ENCODE measurements at regions not wholly inside any gene's neighbourhood (a gene's known extent, or its start where the extent isn't known, plus 50 kb on each side); places are given as distances from the start of the nearest gene placed in this dataset.

DNA sequence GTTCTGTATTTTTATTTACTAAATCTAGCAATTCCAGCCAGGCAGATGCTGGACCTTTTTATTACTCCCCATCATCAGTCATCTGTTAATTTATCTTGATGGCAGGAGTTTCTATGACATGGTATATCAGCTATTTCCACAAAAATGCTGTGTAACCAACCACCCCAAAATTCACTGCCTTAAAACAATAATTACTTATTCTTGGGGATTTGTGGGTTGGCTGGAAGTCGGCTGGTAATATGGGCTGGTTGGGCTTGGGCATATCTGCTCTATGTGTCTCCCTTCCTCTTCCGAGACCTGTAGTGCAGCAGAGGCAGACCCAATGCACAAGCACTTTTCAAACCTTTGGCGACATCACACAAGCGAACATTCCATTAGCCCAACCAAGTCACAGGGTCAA is 92.1 kb upstream of the UBE2E1 start:
- no peaks in the 10 kb centered on the region for H3K36me3 Mint-ChIP-seq (ENCODE audit: low read depth)
- Histone ChIP-seq H3K4me3 (ENCODE audit: low read length) (no peak overlapping the region), H3K27me3 (ENCODE audit: control insufficient read depth in 1 of 2, insufficient read depth in 2 of 2, low read length in 2 of 2) (peaks cover 0 to 6% of the 10 kb centered on the region in 2 experiments), H3K36me3 (ENCODE audit: insufficient read depth, low read length) (no peaks in the 10 kb centered on the region), H3K27ac (ENCODE audit: low read depth in 1 of 2, low read length in 2 of 2) (no peak overlapping the region), H3K9me3 (ENCODE audit: control insufficient read depth in 1 of 2, insufficient read depth in 1 of 2, low read length in 2 of 2) (no peaks in the 10 kb centered on the region), H3K4me1 (ENCODE audit: insufficient read depth, low read length) (no peaks in the 10 kb centered on the region)
- no peak for ATAC-seq (ENCODE audit: poor library complexity)
- intact Hi-C loops (cut with DNase I, micrococcal nuclease): no loop called here
- ChIA-PET CTCF (no interaction called here), POLR2A (no interaction called here)
- H3K4me1 Mint-ChIP-seq (ENCODE audit: low read depth): no peaks in the 10 kb centered on the region
- H3K4me3 Mint-ChIP-seq: no peak overlapping the region
- no peak for TF ChIP-seq CTCF (IDR thresholded peaks at IDR 0.05)
- H3K27ac Mint-ChIP-seq: no peak overlapping the region
- no peaks in the 10 kb centered on the region for H3K27me3 Mint-ChIP-seq
- no peak for DNase-seq
- peaks cover 3% of the 10 kb centered on the region for H3K9me3 Mint-ChIP-seq

DNA sequence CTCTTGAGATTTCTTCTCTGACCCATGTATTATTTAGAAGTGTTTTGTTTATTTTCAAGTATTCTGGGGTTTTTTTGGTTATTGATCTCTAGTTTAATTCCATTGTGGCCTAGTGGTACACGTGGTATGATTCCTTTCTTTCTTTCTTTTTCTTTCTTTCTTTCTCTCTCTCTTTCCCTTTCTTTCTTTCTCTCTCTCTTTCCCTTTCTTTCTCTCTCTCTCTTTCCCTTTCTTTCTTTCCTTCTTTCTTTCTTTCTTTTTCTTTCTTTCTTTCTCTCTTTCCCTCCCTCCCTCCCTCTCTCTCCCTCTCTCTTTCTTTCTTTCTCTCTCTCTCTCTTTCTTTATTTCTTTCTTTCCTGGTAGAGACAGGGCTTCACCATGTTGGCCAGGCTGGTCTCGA is 85.7 kb upstream of the UBE2E1 start:
- no peak overlapping the region for H3K4me3 ChIP-seq (ENCODE audit: low read length)
- no peaks in the 10 kb centered on the region for H3K9me3 ChIP-seq (ENCODE audit: control insufficient read depth in 1 of 2, insufficient read depth in 1 of 2, low read length in 2 of 2)
- Mint-ChIP-seq H3K27me3 (no peaks in the 10 kb centered on the region), H3K4me3 (no peak overlapping the region), H3K9me3 (peaks cover 3% of the 10 kb centered on the region), H3K4me1 (ENCODE audit: low read depth) (no peaks in the 10 kb centered on the region), H3K36me3 (ENCODE audit: low read depth) (no peaks in the 10 kb centered on the region), H3K27ac (no peak overlapping the region)
- no peak overlapping the region for H3K27ac ChIP-seq (ENCODE audit: low read depth in 1 of 2, low read length in 2 of 2)
- no peaks in the 10 kb centered on the region for H3K27me3 ChIP-seq (ENCODE audit: control insufficient read depth in 1 of 2, insufficient read depth in 2 of 2, low read length in 2 of 2)
- no peak for TF ChIP-seq CTCF (IDR thresholded peaks at IDR 0.05)
- intact Hi-C loops (cut with DNase I, micrococcal nuclease): no loop called here
- H3K4me1 ChIP-seq (ENCODE audit: insufficient read depth, low read length): no peaks in the 10 kb centered on the region
- POLR2A ChIA-PET: no interaction called here
- no peaks in the 10 kb centered on the region for H3K36me3 ChIP-seq (ENCODE audit: insufficient read depth, low read length)
- DNase-seq (no peak), ATAC-seq (ENCODE audit: poor library complexity) (no peak)
- CTCF ChIA-PET: no interaction called here

DNA sequence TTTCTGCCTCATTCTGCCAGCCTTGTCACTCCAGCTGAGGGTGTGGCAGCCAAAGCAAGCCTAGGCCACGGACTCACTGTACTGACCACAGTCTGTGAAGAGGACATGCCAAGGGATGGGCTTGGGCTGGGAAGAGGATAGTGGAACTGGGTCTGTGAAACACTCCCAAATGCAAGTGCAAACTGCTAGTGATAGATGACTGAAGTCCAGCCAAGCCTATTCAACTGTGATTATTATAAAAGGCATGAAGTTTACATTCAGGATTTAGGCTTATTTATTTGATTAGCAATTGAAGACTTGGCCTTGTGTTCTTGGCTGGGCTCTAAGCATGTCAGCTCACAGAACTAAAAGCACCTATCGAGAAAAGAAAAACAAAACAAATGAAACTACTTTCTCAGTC is 84.9 kb upstream of the UBE2E1 start:
- H3K9me3 ChIP-seq (ENCODE audit: control insufficient read depth in 1 of 2, insufficient read depth in 1 of 2, low read length in 2 of 2): no peaks in the 10 kb centered on the region
- H3K4me3 Mint-ChIP-seq: no peak overlapping the region
- no peaks in the 10 kb centered on the region for H3K9me3 Mint-ChIP-seq
- intact Hi-C loops (cut with DNase I, micrococcal nuclease): no loop called here
- no peaks in the 10 kb centered on the region for H3K4me1 Mint-ChIP-seq (ENCODE audit: low read depth)
- ChIA-PET POLR2A (no interaction called here), CTCF (interaction anchor here (0.6 kb wide), 1 partner anchor 582 kb away, joined by 3 read pairs; no protein-coding TSS in a partner anchor)
- no peak overlapping the region for H3K27ac Mint-ChIP-seq
- ATAC-seq (ENCODE audit: poor library complexity) (no peak), DNase-seq (no peak)
- no peak for TF ChIP-seq CTCF (IDR thresholded peaks at IDR 0.05)
- H3K4me1 ChIP-seq (ENCODE audit: insufficient read depth, low read length): no peaks in the 10 kb centered on the region
- no peak overlapping the region for H3K27ac ChIP-seq (ENCODE audit: low read depth in 1 of 2, low read length in 2 of 2)
- H3K27me3 ChIP-seq (ENCODE audit: control insufficient read depth in 1 of 2, insufficient read depth in 2 of 2, low read length in 2 of 2): no peaks in the 10 kb centered on the region
- no peak overlapping the region for H3K4me3 ChIP-seq (ENCODE audit: low read length)
- no peaks in the 10 kb centered on the region for H3K36me3 Mint-ChIP-seq (ENCODE audit: low read depth)
- no peaks in the 10 kb centered on the region for H3K36me3 ChIP-seq (ENCODE audit: insufficient read depth, low read length)
- no peaks in the 10 kb centered on the region for H3K27me3 Mint-ChIP-seq
